ENCODE measurements at regions not wholly inside any gene's neighbourhood (a gene's known extent, or its start where the extent isn't known, plus 50 kb on each side); places are given as distances from the start of the nearest gene placed in this dataset.

DNA sequence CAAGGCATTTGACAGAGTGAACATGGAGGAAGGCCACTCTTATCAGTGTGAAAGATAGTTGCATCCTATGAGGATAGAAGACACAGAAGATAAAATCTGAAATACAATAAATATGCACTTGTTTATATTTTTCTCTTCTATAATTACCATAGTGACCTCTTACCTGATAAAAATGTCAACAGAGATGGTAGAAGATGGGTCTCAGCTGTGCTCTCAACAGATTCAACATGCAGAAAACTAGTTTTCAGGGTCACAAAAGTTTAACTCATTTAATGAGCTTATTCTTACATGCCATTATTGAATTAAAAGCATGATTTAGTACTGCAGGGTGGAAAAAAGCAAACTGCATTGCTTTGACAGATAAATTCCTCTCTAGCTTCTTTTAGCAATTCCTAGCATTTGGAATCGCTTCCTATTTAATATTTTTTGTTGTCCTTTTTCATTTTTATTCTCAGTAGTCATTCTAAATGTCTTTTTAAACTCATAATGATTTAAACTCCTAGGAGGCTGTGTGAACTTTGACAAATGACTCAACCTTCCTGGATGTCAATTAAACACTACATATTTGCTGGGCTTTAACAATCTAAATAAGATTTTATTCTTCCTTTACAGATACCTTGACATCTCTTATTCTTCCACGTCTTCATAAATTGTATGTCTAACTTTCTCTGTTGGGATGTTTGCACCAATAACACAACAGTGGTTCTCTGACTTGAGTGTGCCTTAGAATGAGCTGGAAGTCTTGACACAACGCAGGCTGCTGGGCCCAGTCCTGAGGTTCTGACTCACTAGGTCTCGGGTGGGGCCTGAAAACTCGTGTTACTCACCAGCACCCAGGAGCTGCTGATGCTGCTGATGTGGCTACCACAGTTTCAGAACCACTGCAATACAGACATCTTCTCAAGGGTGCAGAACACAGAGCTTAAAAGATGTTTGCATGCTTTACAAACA, 565.5 kb upstream of the IGFBP3 start:
- in situ Hi-C loops (cut with MboI; ENCODE audit: low pct_unique_long_range_greater_than_20kb in 2 of 9, low sequenced_read_pairs in 9 of 9, unreplicated experiment in 9 of 9): no loop called here
- no peaks in the 10 kb centered on the region for H3K4me1 ChIP-seq (replicated peaks in 1 of 2)
- H3K4me3 ChIP-seq: no peak overlapping the region
- H3K27ac ChIP-seq: no peak overlapping the region
- ATAC-seq (replicated peaks in 6 of 8): peak in 2 of 8 experiments; percentile 100
- WGBS, 10 experiments: 0 to 92% (median 79%) methylated on average over 2 to 5 of the region's 5 CpGs

DNA sequence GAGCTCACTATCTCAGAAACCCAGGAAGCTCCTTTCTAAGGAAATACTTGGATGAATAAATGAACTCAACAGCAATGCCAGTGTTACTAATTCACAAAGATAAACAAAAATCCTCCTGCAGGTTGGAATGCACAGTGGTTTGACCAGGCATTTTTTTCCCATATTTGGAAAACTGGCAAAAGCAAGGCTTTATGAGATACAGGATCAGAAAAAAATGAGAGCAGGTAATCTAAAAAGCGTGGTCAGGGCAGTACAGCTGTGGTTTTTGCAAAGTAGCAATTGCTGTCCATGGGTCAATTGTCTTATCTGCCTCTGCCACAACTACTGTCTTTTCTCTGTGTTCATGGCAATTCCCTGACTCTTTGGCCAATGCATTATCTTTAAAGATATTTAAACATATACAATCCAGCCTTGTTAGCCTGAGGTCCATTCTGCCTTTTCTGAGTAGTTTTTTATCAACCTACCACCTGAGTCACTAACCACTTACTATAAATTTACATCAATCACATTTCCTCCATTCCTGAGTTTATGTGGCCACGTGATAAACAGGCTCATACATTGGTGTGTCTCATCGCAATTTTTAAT, 564.5 kb upstream of the IGFBP3 start:
- no peak for ATAC-seq (replicated peaks in 6 of 8)
- Histone ChIP-seq H3K27ac (no peak overlapping the region), H3K4me3 (no peak overlapping the region), H3K4me1 (replicated peaks in 1 of 2) (no peaks in the 10 kb centered on the region)
- in situ Hi-C loops (cut with MboI; ENCODE audit: low pct_unique_long_range_greater_than_20kb in 2 of 9, low sequenced_read_pairs in 9 of 9, unreplicated experiment in 9 of 9): no loop called here
- 50 to 100% (median 88%) methylated on average over 1 to 3 of the region's 3 CpGs; no CpG with 5 or more reads in 1 of the 10 experiments for WGBS, 10 experiments

DNA sequence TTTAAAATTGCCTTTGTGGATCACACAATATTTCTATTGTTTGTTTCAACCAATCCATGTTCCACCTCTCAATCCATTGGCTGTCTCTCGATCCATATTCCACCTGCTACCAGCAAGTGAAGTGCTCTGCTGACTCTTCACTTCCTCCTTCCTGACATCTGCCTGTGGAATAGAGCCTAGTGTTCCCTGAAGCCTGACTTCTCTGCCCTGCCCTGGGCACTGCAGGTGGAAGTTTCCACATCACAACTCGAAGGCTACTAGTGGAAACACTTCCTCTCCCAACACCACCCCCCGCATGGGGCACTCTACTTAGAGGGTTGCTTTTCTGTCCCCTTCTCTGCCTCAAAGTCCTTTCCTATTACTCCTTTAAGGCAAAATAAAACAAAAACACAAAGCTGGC, 563.8 kb upstream of the IGFBP3 start:
- Histone ChIP-seq H3K27ac (no peak overlapping the region), H3K4me1 (replicated peaks in 1 of 2) (no peaks in the 10 kb centered on the region), H3K4me3 (no peak overlapping the region)
- in situ Hi-C loops (cut with MboI; ENCODE audit: low pct_unique_long_range_greater_than_20kb in 2 of 9, low sequenced_read_pairs in 9 of 9, unreplicated experiment in 9 of 9): no loop called here
- WGBS, 10 experiments: 58 to 89% (median 76%) methylated on average over 1 to 3 of the region's 3 CpGs; no CpG with 5 or more reads in 2 of the 10 experiments
- ATAC-seq (replicated peaks in 6 of 8): no peak

DNA sequence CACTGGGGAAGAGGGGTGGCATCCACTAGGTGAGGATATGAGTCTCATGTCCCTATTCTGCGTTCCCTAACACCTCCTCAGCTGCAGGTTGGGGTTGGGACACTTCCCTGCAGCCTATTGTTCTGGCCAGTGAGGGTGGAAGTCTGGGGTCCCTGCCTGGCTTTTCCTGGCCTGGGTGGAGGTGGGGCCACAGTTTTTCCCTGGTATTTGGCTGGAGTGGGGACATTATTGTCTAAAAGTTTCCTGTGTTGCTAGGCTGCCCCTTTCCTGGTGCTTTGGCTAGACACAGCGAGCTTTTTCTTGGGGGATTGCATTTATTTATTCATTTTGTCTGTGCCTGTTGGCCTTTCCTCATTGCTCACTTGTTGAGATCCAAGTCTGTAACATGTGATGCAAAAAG, 559.5 kb upstream of the IGFBP3 start:
- WGBS, 10 experiments: 80 to 100% (median 93%) methylated on average over 1 to 2 of the region's 2 CpGs; no CpG with 5 or more reads in 5 of the 10 experiments
- in situ Hi-C loops (cut with MboI; ENCODE audit: low pct_unique_long_range_greater_than_20kb in 2 of 9, low sequenced_read_pairs in 9 of 9, unreplicated experiment in 9 of 9): no loop called here
- Histone ChIP-seq H3K4me3 (no peak overlapping the region), H3K4me1 (replicated peaks in 1 of 2) (no peaks in the 10 kb centered on the region), H3K27ac (no peak overlapping the region)
- no peak for ATAC-seq (replicated peaks in 6 of 8)

DNA sequence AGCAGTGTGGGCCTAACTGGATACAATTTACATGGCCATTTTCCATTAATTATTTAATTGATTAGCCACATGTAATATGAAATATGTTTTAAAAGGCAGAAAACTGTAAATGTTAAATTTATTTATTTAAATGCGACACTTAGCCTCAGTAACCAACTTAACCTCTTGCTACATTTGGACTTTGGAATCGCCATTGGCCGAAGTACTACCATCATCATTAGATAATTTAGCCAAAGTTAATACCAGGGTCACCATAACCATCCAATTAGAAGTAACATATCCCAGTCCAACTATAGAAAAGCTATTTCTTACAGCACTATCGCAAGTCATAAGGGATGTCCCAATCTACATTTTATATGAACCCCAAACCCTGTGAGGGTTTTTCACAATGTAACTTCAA, 558.6 kb upstream of the IGFBP3 start:
- WGBS, 10 experiments: 78 to 100% (median 100%) methylated on average over 1 to 4 of the region's 4 CpGs; no CpG with 5 or more reads in 1 of the 10 experiments
- Histone ChIP-seq H3K4me3 (no peak overlapping the region), H3K27ac (no peak overlapping the region), H3K4me1 (replicated peaks in 1 of 2) (no peaks in the 10 kb centered on the region)
- in situ Hi-C loops (cut with MboI; ENCODE audit: low pct_unique_long_range_greater_than_20kb in 2 of 9, low sequenced_read_pairs in 9 of 9, unreplicated experiment in 9 of 9): no loop called here
- no peak for ATAC-seq (replicated peaks in 6 of 8)

DNA sequence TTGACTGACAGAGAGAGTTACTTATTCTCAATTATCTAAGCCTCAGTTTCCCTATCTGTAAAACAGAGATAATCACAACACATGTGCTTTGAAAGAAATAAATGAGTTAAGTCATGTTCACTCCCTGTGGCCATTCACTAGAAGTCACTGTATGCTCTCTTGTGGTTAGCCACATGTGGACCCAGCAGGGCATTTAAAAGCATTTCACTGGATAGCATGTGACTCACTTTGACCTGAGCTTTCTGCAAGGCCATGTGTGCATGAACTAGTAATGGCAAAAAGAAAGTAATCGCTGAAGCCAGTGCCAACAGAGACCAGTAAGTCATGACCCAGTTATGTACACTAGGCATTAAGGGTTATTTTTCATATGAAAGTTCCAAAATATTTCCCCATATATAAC, 557.0 kb upstream of the IGFBP3 start:
- in situ Hi-C loops (cut with MboI; ENCODE audit: low pct_unique_long_range_greater_than_20kb in 2 of 9, low sequenced_read_pairs in 9 of 9, unreplicated experiment in 9 of 9): no loop called here
- Histone ChIP-seq H3K4me1 (replicated peaks in 1 of 2) (no peaks in the 10 kb centered on the region), H3K27ac (no peak overlapping the region), H3K4me3 (no peak overlapping the region)
- peak in 1 of 8 experiments; percentile 59 for ATAC-seq (replicated peaks in 6 of 8)
- WGBS, 10 experiments: 43 to 100% (median 100%) methylated on average over 1 of the region's 1 CpG; no CpG with 5 or more reads in 3 of the 10 experiments

DNA sequence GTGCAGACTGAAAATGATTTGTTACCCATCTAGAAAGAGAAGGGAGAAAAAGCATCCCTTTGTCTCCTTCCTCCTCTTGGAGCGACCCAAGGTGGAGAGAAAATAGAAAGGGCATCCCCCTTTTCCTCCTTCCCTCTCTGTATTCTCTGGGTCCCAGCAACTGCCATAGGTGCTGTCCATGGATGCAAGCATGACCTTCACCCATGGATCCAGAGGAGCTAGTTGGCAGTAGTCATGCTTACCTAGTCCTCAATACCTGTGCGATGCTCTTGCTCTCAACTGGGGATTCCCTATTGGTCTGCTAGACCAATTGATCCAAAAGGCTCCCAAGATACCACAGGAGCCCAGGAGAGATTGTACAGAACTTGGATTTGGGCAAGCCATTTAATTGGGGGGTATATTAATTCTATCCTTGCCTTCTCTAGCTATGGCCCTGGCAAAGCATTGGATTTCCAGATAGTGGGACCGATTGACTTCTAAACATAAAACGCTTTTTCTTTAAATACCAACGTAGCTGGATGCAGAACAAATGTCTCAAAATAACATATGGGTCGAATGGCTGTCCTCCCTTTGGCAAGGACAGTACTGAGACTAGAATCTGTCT, 547.8 kb upstream of the IGFBP3 start:
- ATAC-seq (replicated peaks in 6 of 8): no peak
- in situ Hi-C loops (cut with MboI; ENCODE audit: low pct_unique_long_range_greater_than_20kb in 2 of 9, low sequenced_read_pairs in 9 of 9, unreplicated experiment in 9 of 9): no loop called here
- no peaks in the 10 kb centered on the region for H3K4me1 ChIP-seq (replicated peaks in 1 of 2)
- WGBS, 10 experiments: 22 to 80% (median 49%) methylated on average over 1 to 6 of the region's 6 CpGs; no CpG with 5 or more reads in 2 of the 10 experiments
- H3K27ac ChIP-seq: no peak overlapping the region
- no peak overlapping the region for H3K4me3 ChIP-seq

DNA sequence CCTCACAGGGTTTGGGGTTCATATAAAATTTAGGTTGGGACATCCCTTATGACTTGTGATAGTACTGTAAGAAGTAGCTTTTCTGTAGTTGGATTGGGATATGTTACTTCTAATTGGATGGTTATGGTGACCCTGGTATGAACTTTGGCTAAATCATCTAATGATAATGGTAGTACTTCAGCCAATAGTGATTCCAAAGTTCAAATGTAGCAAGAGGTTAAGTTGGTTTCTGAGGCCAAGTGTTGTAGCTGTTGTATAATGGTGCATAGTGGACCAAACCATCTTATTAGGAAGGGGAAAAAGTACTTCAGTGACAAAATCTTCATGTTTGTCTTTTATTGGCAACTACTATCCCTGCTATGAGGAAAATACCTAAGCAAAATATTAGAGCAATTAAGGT, 542.1 kb upstream of the IGFBP3 start:
- no peak for ATAC-seq (replicated peaks in 6 of 8)
- in situ Hi-C loops (cut with MboI; ENCODE audit: low pct_unique_long_range_greater_than_20kb in 2 of 9, low sequenced_read_pairs in 9 of 9, unreplicated experiment in 9 of 9): no loop called here
- Histone ChIP-seq H3K4me1 (replicated peaks in 1 of 2) (no peaks in the 10 kb centered on the region), H3K4me3 (no peak overlapping the region), H3K27ac (no peak overlapping the region)

DNA sequence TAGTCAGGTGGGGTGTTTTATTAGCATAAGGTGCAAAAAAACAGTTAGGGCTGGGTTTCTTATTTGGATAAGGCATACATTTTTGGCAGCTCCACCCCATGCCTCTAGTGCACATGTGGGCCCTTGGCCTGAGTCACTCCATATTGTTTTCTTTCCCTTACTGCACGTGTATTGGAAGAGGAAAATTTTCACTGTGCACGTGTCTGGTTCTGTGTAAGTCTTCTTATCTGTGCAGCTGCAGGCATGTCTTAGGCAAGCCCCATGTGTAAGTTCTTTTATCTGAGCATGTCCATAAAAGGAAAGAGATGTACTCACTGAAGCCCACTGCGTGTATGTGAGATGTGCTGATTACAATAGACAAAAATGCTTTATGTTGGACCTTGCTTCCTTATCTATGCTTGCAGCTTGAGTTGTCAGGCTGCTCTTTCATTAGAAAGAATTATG, 540.3 kb upstream of the IGFBP3 start:
- WGBS, 10 experiments: 25 to 93% (median 80%) methylated on average over 1 to 3 of the region's 3 CpGs; no CpG with 5 or more reads in 3 of the 10 experiments
- ATAC-seq (replicated peaks in 6 of 8): peak in 1 of 8 experiments; percentile 42
- in situ Hi-C loops (cut with MboI; ENCODE audit: low pct_unique_long_range_greater_than_20kb in 2 of 9, low sequenced_read_pairs in 9 of 9, unreplicated experiment in 9 of 9): no loop called here
- Histone ChIP-seq H3K4me3 (no peak overlapping the region), H3K27ac (no peak overlapping the region), H3K4me1 (replicated peaks in 1 of 2) (no peaks in the 10 kb centered on the region)

DNA sequence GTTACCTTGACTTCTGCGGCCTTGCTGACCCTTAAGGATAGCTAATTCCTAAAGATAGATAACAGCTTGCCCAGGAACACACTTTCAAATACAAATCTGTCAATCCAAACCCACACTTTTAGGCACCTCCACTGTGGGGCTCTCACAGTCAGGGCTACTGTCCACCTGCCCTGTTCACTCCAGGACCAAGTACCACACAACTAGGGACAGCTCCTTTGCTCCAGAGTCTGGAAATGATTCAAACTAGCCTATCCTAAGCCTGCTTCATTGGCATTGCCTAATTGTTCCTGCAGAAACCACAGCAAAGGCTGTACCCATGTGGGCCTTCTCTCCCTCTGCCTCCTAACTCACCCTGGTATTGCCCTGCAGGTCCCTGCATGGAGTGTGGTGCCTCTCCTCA, 538.9 kb upstream of the IGFBP3 start:
- in situ Hi-C loops (cut with MboI; ENCODE audit: low pct_unique_long_range_greater_than_20kb in 2 of 9, low sequenced_read_pairs in 9 of 9, unreplicated experiment in 9 of 9): no loop called here
- no peak overlapping the region for H3K4me3 ChIP-seq
- H3K27ac ChIP-seq: no peak overlapping the region
- H3K4me1 ChIP-seq (replicated peaks in 1 of 2): no peaks in the 10 kb centered on the region
- no peak for ATAC-seq (replicated peaks in 6 of 8)
- WGBS, 10 experiments: 80 to 100% (median 86%) methylated on average over 1 of the region's 1 CpG; no CpG with 5 or more reads in 3 of the 10 experiments

DNA sequence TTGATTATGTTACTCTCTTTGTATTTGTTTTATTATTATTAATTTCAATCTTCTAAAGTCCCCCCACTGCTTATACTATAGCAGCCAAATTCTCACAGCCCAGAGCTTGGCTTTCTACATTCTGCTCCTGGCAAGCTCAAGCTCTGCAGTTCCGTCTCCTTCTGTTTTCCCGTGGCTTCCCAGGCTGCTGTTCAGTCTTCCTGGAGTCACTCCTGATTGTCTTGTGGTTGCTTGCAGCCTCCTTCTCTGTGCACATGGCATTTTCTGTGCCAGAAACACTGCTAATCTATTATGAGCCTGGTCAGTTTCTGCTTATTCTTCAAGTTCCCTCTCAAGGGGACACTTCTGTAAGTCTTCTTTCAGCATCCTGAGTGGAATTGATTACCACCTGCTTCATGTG, 533.7 kb upstream of the IGFBP3 start:
- ATAC-seq (replicated peaks in 6 of 8): no peak
- 58 to 100% (median 85%) methylated on average over 1 to 2 of the region's 2 CpGs; no CpG with 5 or more reads in 4 of the 10 experiments for WGBS, 10 experiments
- in situ Hi-C loops (cut with MboI; ENCODE audit: low pct_unique_long_range_greater_than_20kb in 2 of 9, low sequenced_read_pairs in 9 of 9, unreplicated experiment in 9 of 9): no loop called here
- Histone ChIP-seq H3K4me3 (no peak overlapping the region), H3K4me1 (replicated peaks in 1 of 2) (no peaks in the 10 kb centered on the region), H3K27ac (no peak overlapping the region)

DNA sequence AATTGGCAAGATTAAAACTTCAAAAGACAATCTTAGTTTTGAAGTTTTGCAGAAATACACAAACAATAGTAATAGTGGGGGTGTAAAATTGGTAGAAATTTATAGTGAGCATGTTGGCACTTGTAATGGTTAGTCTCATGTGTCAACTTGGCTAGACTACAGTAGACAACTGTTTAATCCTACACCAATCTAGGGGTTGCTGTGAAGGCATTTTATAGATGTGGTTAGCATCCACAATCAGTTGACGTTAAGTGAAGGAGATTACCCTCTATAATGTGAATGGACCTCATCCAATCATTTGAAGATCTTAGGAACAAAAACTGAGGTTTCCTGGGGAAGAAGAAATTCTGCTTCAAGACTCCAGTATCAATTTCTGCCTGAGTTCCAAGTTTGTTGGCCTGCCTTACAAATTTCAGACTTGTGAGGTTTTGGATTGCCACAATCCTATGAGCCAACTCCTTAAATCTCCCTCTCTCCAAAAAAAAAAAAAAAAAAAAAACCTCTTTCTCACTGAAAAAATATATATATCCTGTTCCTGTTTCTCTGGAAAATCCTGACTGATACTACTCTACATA, 531.6 kb upstream of the IGFBP3 start:
- in situ Hi-C loops (cut with MboI; ENCODE audit: low pct_unique_long_range_greater_than_20kb in 2 of 9, low sequenced_read_pairs in 9 of 9, unreplicated experiment in 9 of 9): no loop called here
- H3K27ac ChIP-seq: no peak overlapping the region
- no peak for ATAC-seq (replicated peaks in 6 of 8)
- 89 to 100% (median 100%) methylated on average over 1 of the region's 1 CpG; no CpG with 5 or more reads in 5 of the 10 experiments for WGBS, 10 experiments
- no peaks in the 10 kb centered on the region for H3K4me1 ChIP-seq (replicated peaks in 1 of 2)
- H3K4me3 ChIP-seq: no peak overlapping the region

DNA sequence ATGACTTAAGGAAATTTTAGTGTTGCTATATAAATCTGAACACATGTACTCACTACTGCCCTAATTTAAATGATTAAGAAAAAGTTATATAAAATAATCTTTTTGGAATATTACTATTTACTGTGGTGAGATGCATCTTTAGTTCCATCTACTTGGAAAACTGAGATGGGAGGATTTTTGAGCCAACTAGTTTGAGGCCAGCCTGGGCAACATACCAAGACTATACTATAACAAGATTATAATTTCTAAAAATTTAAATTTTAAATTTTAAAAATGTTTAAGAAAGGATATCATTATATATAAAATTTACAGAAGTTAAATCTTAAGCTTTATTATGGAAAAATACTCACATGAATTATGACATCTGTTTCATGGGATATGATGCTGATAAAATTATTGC, 530.8 kb upstream of the IGFBP3 start:
- in situ Hi-C loops (cut with MboI; ENCODE audit: low pct_unique_long_range_greater_than_20kb in 2 of 9, low sequenced_read_pairs in 9 of 9, unreplicated experiment in 9 of 9): no loop called here
- Histone ChIP-seq H3K4me1 (replicated peaks in 1 of 2) (no peaks in the 10 kb centered on the region), H3K27ac (no peak overlapping the region), H3K4me3 (no peak overlapping the region)
- ATAC-seq (replicated peaks in 6 of 8): no peak
